Ishikawa (cell line): ENCODE measurements at regions not wholly inside any gene's neighbourhood (a gene's known extent, or its start where the extent isn't known, plus 50 kb on each side); places are given as distances from the start of the nearest gene placed in this dataset.

Experiments
- CEBPB ChIP-seq: IDR thresholded peaks from 2 replicates; pipeline ENCODE4 v1.6.1; 2012
- EP300 ChIP-seq: IDR thresholded peaks from 2 replicates; pipeline ENCODE4 v1.6.1; 2012; ENCODE audit warnings: borderline replicate concordance
- NFIC ChIP-seq: IDR thresholded peaks from 2 replicates; pipeline ENCODE4 v1.6.1; 2012
- RAD21 ChIP-seq: IDR thresholded peaks from 2 replicates; pipeline ENCODE4 v1.6.1; 2012; ENCODE audit warnings: low read depth
- REST ChIP-seq: IDR thresholded peaks from 2 replicates; pipeline ENCODE4 v1.6.1; 2012; ENCODE audit warnings: low read depth, mild to moderate bottlenecking
- TAF1 ChIP-seq: IDR thresholded peaks from 2 replicates; pipeline ENCODE4 v1.6.1; 2012; ENCODE audit warnings: low read depth, mild to moderate bottlenecking
- TCF12 ChIP-seq: IDR thresholded peaks from 2 replicates; pipeline ENCODE4 v1.6.1; 2012; ENCODE audit warnings: low read depth
- TEAD4 ChIP-seq: IDR thresholded peaks from 2 replicates; pipeline ENCODE4 v1.6.1; 2012
- YY1 ChIP-seq: IDR thresholded peaks from 2 replicates; pipeline ENCODE4 v1.6.1; 2012; ENCODE audit warnings: low read depth
- ZBTB7A ChIP-seq: IDR thresholded peaks from 2 replicates; pipeline ENCODE4 v1.6.1; 2012; ENCODE audit warnings: low read depth
- TF ChIP-seq, protein P1 (sequence below): IDR thresholded peaks from 2 replicates; pipeline ENCODE4 v1.6.1; 2012

DNA sequence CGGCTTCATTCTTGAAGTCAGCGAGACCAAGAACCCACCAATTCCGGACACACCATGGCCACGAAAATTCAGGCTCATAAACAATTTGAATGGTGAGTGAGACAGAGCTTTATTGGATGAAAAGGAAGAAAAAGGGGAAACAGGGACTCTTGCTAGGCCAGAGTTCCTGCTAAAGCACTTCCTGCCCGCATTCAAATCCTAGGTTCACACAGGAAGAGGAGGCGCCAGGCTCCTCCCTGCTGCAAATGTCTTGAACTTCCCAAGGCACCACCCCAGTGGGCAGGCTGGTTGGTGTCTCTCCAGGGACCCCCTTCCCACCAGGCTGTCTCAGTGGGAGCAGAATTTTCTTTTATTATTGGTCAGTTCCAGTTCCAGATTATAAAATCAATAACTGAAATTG is 121.2 kb downstream of the FSCB start:
- TF ChIP-seq EP300 (no peak), TAF1 (no peak), TCF12 (no peak), NFIC (no peak), RAD21 (no peak), REST (no peak), TEAD4 (no peak), YY1 (no peak), CEBPB (no peak), ZBTB7A (no peak)
- TF ChIP-seq, protein P1, sequence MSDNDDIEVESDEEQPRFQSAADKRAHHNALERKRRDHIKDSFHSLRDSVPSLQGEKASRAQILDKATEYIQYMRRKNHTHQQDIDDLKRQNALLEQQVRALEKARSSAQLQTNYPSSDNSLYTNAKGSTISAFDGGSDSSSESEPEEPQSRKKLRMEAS = no peak
